DND-41 (cell line): ENCODE measurements at regions not wholly inside any gene's neighbourhood (a gene's known extent, or its start where the extent isn't known, plus 50 kb on each side); places are given as distances from the start of the nearest gene placed in this dataset.

ENCODE experiments used
- ATAC-seq: fragments of 200-7000 bp; cut with Tn5 transposase; 3 replicates; pipeline ENCODE4 v1.9.1; 2021; ENCODE audit warnings: low read depth; ENCODE audit not compliant: insufficient read depth
- DNase-seq: peaks from one replicate; pipeline ENCODE4 v3.0.0-alpha.2; 2020
- H2AFZ ChIP-seq: 2 replicates; pipeline ENCODE4 v1.6.0; 2012; ENCODE audit warnings: low read depth, low read length
- H3K27ac ChIP-seq: 2 replicates; pipeline ENCODE4 v1.5.1; 2012; ENCODE audit warnings: low read length, inconsistent platforms
- H3K27me3 ChIP-seq: fragments of 200-600 bp; sonication (generic); 2 replicates; pipeline ENCODE4 v1.6.0; 2012; ENCODE audit warnings: low read length, mild to moderate bottlenecking, inconsistent platforms; ENCODE audit not compliant: insufficient read depth, poor library complexity
- H3K36me3 ChIP-seq: 2 replicates; pipeline ENCODE4 v1.5.1; 2012; ENCODE audit warnings: low read length, inconsistent platforms; ENCODE audit not compliant: insufficient read depth
- H3K4me1 ChIP-seq: 2 replicates; pipeline ENCODE4 v1.5.1; 2012; ENCODE audit warnings: mild to moderate bottlenecking, low read length; ENCODE audit not compliant: insufficient read depth
- H3K4me2 ChIP-seq: 2 replicates; pipeline ENCODE4 v1.6.0; 2012; ENCODE audit warnings: mild to moderate bottlenecking, moderate library complexity, low read length, inconsistent platforms; ENCODE audit not compliant: insufficient read depth
- H3K4me3 ChIP-seq, 2 experiments: fragments of 200-600 bp in 1 of 2; shearing (Covaris generic) in 1 of 2; 2 replicates each; pipeline ENCODE4 v1.5.1; 2012 to 2016; ENCODE audit warnings: inconsistent platforms in 2 of 2, low read length in 2 of 2, mild to moderate bottlenecking in 2 of 2, low read depth in 1 of 2, moderate library complexity in 1 of 2
- H3K79me2 ChIP-seq: 2 replicates; pipeline ENCODE4 v1.6.0; 2012; ENCODE audit warnings: low read length, inconsistent platforms; ENCODE audit not compliant: insufficient read depth
- H3K9ac ChIP-seq: 2 replicates; pipeline ENCODE4 v1.6.0; 2012; ENCODE audit warnings: low read depth, mild to moderate bottlenecking, inconsistent platforms, low read length, moderate library complexity
- H3K9me3 ChIP-seq: 2 replicates; pipeline ENCODE4 v1.5.1; 2012; ENCODE audit warnings: low read length, moderate library complexity, mild to moderate bottlenecking, inconsistent platforms; ENCODE audit not compliant: insufficient read depth, severe bottlenecking
- H4K20me1 ChIP-seq: 2 replicates; pipeline ENCODE4 v1.6.0; 2012; ENCODE audit warnings: low read length; ENCODE audit not compliant: insufficient read depth
- EZH2 ChIP-seq: IDR thresholded peaks from 3 replicates; pipeline ENCODE4 v1.6.1; 2012; ENCODE audit warnings: borderline replicate concordance, low read depth, mild to moderate bottlenecking, moderate library complexity, low read length, inconsistent platforms; ENCODE audit not compliant: severe bottlenecking
- TF ChIP-seq, protein P1 (sequence below): IDR thresholded peaks from 2 replicates; pipeline ENCODE4 v1.5.1; 2012; ENCODE audit warnings: borderline replicate concordance, low read length, moderate library complexity, mild to moderate bottlenecking; ENCODE audit not compliant: poor library complexity, severe bottlenecking; ENCODE audit errors: extremely low read depth

- no peak overlapping the region for H3K27ac ChIP-seq
- no peaks in the 10 kb centered on the region for H4K20me1 ChIP-seq
- no peak overlapping the region for H2AFZ ChIP-seq
- no peak for ATAC-seq
- H3K79me2 ChIP-seq, result no peaks in the 10 kb centered on the region
- H3K9ac ChIP-seq, result no peak overlapping the region
- TF ChIP-seq, protein P1, sequence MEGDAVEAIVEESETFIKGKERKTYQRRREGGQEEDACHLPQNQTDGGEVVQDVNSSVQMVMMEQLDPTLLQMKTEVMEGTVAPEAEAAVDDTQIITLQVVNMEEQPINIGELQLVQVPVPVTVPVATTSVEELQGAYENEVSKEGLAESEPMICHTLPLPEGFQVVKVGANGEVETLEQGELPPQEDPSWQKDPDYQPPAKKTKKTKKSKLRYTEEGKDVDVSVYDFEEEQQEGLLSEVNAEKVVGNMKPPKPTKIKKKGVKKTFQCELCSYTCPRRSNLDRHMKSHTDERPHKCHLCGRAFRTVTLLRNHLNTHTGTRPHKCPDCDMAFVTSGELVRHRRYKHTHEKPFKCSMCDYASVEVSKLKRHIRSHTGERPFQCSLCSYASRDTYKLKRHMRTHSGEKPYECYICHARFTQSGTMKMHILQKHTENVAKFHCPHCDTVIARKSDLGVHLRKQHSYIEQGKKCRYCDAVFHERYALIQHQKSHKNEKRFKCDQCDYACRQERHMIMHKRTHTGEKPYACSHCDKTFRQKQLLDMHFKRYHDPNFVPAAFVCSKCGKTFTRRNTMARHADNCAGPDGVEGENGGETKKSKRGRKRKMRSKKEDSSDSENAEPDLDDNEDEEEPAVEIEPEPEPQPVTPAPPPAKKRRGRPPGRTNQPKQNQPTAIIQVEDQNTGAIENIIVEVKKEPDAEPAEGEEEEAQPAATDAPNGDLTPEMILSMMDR, result no peak
- no peak for TF ChIP-seq EZH2
- DNase-seq, result no peak
- no peak overlapping the region for H3K4me3 ChIP-seq
- no peak overlapping the region for H3K4me2 ChIP-seq
- no peaks in the 10 kb centered on the region for H3K27me3 ChIP-seq
- H3K36me3 ChIP-seq, result no peaks in the 10 kb centered on the region
- H3K9me3 ChIP-seq, result no peaks in the 10 kb centered on the region
- no peaks in the 10 kb centered on the region for H3K4me1 ChIP-seq
These were observed 330.4 kb upstream of the ESRRG start for GRCh38 chr1:217053676-217054075.

DNA sequence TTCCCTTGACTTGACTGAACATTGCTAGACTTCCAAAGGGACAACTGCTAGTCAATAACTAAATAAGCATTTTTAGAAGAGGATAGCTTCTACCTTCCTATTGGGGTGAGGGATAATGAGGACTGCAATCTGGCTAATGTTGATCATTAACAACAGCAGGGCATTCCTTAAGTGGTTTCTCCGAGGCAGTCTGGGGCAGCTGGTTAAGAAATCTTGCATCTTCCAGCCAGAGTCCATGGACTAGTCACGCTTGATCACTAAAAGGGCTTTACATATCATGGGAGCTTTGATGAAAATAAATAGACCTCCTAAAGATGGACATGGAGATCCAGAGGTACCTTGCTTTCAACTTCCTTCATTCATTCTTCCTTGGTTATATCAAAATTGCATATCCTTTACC lies 329.4 kb upstream of the ESRRG start:
- Histone ChIP-seq H3K4me3 (no peak overlapping the region), H3K79me2 (no peaks in the 10 kb centered on the region), H3K4me1 (no peaks in the 10 kb centered on the region), H3K9ac (no peak overlapping the region), H3K36me3 (no peaks in the 10 kb centered on the region), H2AFZ (no peak overlapping the region), H4K20me1 (no peaks in the 10 kb centered on the region), H3K27ac (no peak overlapping the region), H3K4me2 (no peak overlapping the region), H3K27me3 (no peaks in the 10 kb centered on the region), H3K9me3 (no peaks in the 10 kb centered on the region)
- TF ChIP-seq, protein P1, result no peak
- TF ChIP-seq EZH2, result no peak
- ATAC-seq (no peak), DNase-seq (no peak)

- Histone ChIP-seq H3K4me2 (no peak overlapping the region), H3K27me3 (no peaks in the 10 kb centered on the region), H3K9me3 (no peaks in the 10 kb centered on the region), H3K4me3 (no peak overlapping the region), H3K36me3 (no peaks in the 10 kb centered on the region), H2AFZ (no peak overlapping the region), H4K20me1 (no peaks in the 10 kb centered on the region), H3K9ac (no peak overlapping the region), H3K27ac (no peak overlapping the region), H3K4me1 (no peaks in the 10 kb centered on the region), H3K79me2 (no peaks in the 10 kb centered on the region)
- no peak for TF ChIP-seq EZH2
- TF ChIP-seq, protein P1, result no peak
- no peak for ATAC-seq
- no peak for DNase-seq
These were observed 329.0 kb upstream of the ESRRG start for GRCh38 chr1:217052196-217052595.

DNA sequence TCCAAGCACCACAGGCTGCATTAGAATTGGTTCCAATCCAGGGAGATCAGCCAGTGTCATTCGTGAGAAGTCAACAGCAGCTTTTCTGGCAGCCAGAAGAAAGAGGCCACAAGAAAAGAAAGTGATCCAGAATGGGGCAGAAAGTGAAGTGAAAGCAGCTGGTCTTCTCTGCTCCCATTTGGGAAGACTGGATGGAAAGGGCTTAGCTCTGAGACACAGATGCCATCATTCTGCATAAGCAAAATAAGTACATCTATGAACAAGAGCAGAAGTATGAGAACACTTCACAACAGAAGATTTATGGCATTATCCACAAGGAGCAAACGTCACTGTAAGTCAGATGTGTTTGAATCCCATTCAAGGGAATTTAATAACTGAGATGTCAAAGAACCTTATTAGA lies 326.5 kb upstream of the ESRRG start:
- Histone ChIP-seq H3K4me3 (no peak overlapping the region), H3K36me3 (no peaks in the 10 kb centered on the region), H3K27ac (no peak overlapping the region), H3K9ac (no peak overlapping the region), H3K79me2 (no peaks in the 10 kb centered on the region), H4K20me1 (no peaks in the 10 kb centered on the region), H3K4me2 (no peak overlapping the region), H2AFZ (no peak overlapping the region), H3K4me1 (no peaks in the 10 kb centered on the region), H3K27me3 (no peaks in the 10 kb centered on the region), H3K9me3 (no peaks in the 10 kb centered on the region)
- TF ChIP-seq EZH2, result no peak
- TF ChIP-seq, protein P1, result no peak
- DNase-seq, result no peak
- no peak for ATAC-seq
